HTR-8/SVneo (cell line): ENCODE measurements at regions not wholly inside any gene's neighbourhood (a gene's known extent, or its start where the extent isn't known, plus 50 kb on each side); places are given as distances from the start of the nearest gene placed in this dataset.

Experiments
- DNase-seq: peaks from one replicate; pipeline ENCODE4 v3.0.0; 2011; ENCODE audit warnings: low spot score, mixed read lengths; ENCODE audit not compliant: insufficient read length
- FAIRE-seq: peaks from 2 replicates; lab custom pipeline; 2011; peaks lifted over from hg19 to GRCh38; lab: Jason Lieb, UNC

DNA sequence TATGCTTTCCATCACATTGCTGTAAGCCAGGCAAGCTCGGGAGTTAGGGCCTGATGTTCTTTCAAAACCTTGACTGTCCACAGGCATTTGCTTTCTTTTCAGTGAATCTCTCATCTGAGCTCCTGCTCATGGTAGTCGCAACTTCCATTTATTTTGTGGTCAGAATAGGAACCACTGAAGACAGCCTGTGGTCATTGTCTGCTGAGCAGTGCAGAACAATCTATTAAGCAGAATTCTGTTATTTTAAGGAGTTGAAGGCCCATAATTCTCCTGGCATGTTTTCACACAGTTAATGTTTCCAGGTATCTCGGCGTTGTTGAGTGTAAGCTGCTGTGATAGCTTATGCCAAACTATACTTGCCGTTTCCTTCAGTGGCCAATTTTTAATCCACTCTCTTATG is 491.1 kb upstream of the AKR1E2 start:
- FAIRE-seq (no peak), DNase-seq (no peak)

GRCh38 chr10:4334015-4334414 is 492.0 kb upstream of the AKR1E2 start:
- DNase-seq (no peak), FAIRE-seq (no peak)

DNA sequence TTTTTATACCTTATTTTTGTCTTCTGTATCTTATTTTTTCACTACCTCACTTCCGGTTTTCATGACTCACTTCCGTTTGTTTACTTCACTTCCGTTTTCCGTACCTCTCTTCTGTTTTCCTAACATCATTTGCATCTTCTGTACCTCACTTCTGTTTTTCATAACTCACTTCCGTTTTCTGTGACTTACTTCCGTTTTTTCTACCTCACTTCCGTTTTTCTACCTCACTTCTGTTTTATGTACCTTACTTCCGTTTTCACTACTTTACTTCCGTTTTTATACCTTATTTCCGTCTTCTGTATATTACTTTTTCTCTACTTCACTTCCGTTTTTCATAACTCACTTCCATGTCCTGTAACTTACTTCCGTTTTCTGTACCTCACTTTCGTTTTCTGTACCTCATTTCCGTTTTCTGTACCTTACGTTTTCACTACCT is 492.5 kb upstream of the AKR1E2 start:
- FAIRE-seq (no peak), DNase-seq (no peak)

DNA sequence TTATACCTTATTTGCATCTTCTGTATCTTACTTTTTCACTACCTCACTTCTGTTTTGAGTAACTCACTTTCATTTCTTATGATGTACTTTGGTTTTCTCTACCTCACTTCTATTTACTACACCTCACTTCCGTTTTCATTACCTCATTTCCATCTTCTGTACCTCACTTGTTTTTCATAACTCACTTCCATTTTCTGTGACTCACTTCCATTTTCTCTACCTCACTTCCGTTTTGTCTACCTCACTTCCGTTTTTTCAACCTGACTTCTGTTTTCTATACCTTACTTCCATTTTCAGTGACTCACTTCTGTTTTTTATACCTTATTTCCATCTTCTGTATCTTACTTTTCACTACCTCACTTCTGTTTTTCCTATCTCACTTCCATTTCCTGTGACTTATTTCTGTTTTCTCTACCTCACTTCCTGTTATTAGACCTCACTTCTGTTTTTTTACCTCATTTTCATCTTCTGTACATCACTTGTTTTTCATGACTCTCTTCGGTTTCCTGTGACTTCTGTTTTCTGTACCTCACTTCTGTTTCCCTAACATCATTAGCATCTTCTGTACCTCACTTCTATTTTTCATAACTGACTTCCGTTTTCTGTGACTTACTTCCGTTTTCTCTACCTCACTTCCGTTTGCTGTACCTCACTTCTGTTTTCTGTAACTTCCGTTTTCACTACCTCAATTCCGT is 493.1 kb upstream of the AKR1E2 start:
- FAIRE-seq = no peak
- DNase-seq = no peak

GRCh38 chr10:4331150-4331549 is 494.9 kb upstream of the AKR1E2 start:
- DNase-seq = no peak
- no peak for FAIRE-seq

DNA sequence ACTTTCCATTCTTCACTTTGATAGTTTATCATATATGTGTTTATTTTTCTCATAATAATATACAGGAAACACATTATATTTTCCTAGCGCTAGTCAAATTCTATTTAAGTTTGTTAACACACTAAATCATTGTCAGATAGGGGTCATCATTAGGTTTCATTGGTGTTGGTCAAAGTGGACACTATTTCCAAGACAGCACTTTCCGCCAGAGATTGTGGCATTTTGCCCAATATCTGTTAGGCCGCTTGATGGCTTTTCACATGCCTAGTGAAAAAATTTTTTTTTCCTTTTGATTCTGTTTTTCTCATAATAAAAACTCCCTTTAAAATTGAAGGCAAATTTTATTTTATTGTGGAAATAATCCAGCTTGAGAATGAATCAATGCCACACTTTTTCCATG is 495.4 kb upstream of the AKR1E2 start:
- no peak for FAIRE-seq
- no peak for DNase-seq

GRCh38 chr10:4329225-4329624 is 496.8 kb upstream of the AKR1E2 start:
- no peak for DNase-seq
- no peak for FAIRE-seq

GRCh38 chr10:4326647-4327046 is 499.4 kb upstream of the AKR1E2 start:
- FAIRE-seq = no peak

GRCh38 chr10:4319870-4320367 is 506.1 kb upstream of the AKR1E2 start:
- FAIRE-seq (no peak), DNase-seq (no peak)

More at GRCh38 chr10:4326647-4327046, 499.4 kb upstream of the AKR1E2 start:
- no peak for DNase-seq

DNA sequence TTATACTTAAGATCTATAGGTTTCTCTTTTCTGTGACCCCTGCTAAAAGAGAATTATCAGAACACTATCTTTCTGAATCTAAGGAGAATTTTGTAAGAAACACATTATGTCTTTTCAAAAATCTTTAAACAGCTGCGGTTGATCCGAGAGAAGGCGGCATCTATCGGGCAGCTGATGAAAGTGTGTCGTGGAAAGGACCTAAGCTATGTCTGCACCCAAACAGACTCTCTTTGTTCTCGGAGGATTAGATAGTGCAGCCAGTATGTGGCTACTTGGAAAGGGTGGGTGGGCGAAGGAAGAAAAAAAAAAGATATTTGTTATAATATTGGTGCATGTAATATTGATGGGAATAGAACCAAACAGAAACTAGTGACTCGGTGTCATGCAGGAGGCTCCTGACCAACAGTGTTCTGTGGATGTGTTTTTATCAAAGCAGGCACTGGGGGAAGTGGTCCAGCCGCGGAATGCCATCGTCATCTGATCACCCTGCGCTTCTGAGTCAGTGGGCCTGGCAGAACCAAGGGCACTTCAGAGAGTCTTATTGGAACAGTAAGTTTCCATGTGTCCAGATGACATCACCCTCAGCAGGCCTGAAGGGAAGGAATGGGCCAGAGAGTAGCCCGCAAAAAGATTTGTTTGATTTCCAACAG is 509.7 kb upstream of the AKR1E2 start:
- DNase-seq = peak; percentile 14
- no peak for FAIRE-seq

DNA sequence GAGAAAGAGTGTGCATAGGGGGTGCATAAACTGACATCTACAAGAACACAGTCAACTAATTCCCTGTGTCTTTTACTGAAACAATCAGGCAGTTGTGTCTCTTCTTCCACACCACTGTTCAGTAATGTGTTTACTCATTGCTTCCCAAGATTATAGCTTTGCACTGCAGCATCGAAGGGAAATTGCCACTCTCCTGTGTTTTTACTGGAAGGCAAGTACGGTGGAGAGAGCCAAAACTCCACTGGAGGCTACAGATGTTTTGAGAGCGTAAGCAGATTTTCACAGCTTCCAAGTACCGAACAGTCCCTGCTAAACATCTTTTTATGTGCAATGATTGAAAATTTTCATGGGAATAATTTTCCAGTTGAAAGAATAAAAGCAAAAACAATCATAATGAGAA is 510.5 kb upstream of the AKR1E2 start:
- FAIRE-seq = no peak

GRCh38 chr10:4313051-4313450 is 513.0 kb upstream of the AKR1E2 start:
- DNase-seq (no peak), FAIRE-seq (no peak)

More for the DNA sequence above, 510.5 kb upstream of the AKR1E2 start:
- DNase-seq = no peak

DNA sequence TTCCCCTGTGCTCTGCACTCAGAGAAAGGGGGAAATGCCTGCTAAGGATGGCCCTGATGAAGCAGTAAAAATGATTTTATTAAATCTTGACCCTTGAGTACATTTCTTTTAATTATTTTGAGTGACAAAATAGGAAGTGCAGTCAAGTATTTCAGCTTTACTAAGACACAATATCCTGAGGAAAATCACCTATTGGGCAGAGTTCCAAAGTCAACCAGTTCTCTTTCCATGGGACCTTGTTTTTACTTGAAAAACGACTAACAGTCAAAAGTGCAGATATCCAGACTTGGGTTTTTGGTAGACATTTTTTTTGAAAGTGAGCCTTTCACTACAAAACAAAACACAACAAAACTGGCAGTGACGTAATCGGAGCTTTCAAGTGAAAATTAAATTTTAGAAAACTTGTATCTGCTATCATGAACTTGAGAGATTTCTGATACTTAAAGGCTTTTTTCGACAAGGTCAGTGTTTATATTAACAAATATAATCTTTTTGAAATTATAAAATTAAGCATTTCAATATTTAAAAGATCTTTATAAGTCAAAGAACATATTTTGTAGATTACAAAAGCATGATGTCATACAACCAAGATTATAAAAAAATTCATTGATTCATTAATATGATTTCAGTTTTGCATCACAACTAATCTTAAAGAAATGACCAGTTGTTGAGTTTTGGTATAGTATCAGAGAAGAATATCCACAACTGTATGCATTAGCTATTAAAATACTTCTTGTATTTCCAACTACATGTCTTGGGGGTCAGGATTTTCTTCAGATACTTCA is 513.8 kb upstream of the AKR1E2 start:
- no peak for DNase-seq
- FAIRE-seq = no peak

- FAIRE-seq = no peak
- no peak for DNase-seq
Measured at GRCh38 chr10:4310172-4310571, 515.8 kb upstream of the AKR1E2 start.

GRCh38 chr10:4307910-4308309 is 518.1 kb upstream of the AKR1E2 start:
- FAIRE-seq (no peak), DNase-seq (no peak)

- FAIRE-seq (no peak), DNase-seq (no peak)
Measured at GRCh38 chr10:4306871-4307270, 519.1 kb upstream of the AKR1E2 start.

- no peak for DNase-seq
- no peak for FAIRE-seq
Measured at GRCh38 chr10:4303045-4303444, 518.0 kb upstream of the KLF6 start.

GRCh38 chr10:4301291-4302045 is 516.5 kb upstream of the KLF6 start:
- DNase-seq = no peak
- FAIRE-seq = no peak

GRCh38 chr10:4296161-4296560 is 511.2 kb upstream of the KLF6 start:
- no peak for DNase-seq
- FAIRE-seq = no peak
